Stimulated activated CD8-positive, alpha-beta memory T cell treated with anti-CD3 and anti-CD28 coated beads, Interleukin-12 subunit alpha, Interleukin-12 subunit beta, amount 100 ng/mL, for 1 hour (primary cell): ENCODE measurements at regions not wholly inside any gene's neighbourhood (a gene's known extent, or its start where the extent isn't known, plus 50 kb on each side); places are given as distances from the start of the nearest gene placed in this dataset.

Source experiments
- DNase-seq: peaks from one replicate; pipeline ENCODE4 v3.0.0-alpha.2; 2020; ENCODE audit warnings: low read depth

GRCh38 chr3:94513600-94513999 lies 450.7 kb downstream of the NSUN3 start:
- DNase-seq: no peak

GRCh38 chr3:94515983-94516382 lies 453.1 kb downstream of the NSUN3 start:
- DNase-seq: no peak

- no peak for DNase-seq
Measured at GRCh38 chr3:94520364-94520763, 457.5 kb downstream of the NSUN3 start.

GRCh38 chr3:94522488-94522887 lies 459.6 kb downstream of the NSUN3 start:
- no peak for DNase-seq

GRCh38 chr3:94524102-94524919 lies 461.4 kb downstream of the NSUN3 start:
- DNase-seq: no peak

- DNase-seq: no peak
Measured at GRCh38 chr3:94525043-94525442, 462.2 kb downstream of the NSUN3 start.

- DNase-seq: no peak
Measured at GRCh38 chr3:94529816-94530215, 467.0 kb downstream of the NSUN3 start.

- DNase-seq: no peak
Measured at GRCh38 chr3:94532951-94533350, 470.1 kb downstream of the NSUN3 start.

- DNase-seq: no peak
Measured at GRCh38 chr3:94539937-94540336, 477.1 kb downstream of the NSUN3 start.

- no peak for DNase-seq
Measured at GRCh38 chr3:94543161-94543560, 480.3 kb downstream of the NSUN3 start.

GRCh38 chr3:94544131-94544789 lies 481.4 kb downstream of the NSUN3 start:
- DNase-seq: no peak

GRCh38 chr3:94548581-94549316 lies 485.9 kb downstream of the NSUN3 start:
- DNase-seq: no peak

GRCh38 chr3:94561094-94561493 lies 498.2 kb downstream of the NSUN3 start:
- DNase-seq: no peak

GRCh38 chr3:94564247-94564646 lies 501.4 kb downstream of the NSUN3 start:
- no peak for DNase-seq

- no peak for DNase-seq
Measured at GRCh38 chr3:94568041-94568440, 505.2 kb downstream of the NSUN3 start.

- DNase-seq: no peak
Measured at GRCh38 chr3:94573337-94573736, 510.5 kb downstream of the NSUN3 start.

- DNase-seq: no peak
Measured at GRCh38 chr3:94587291-94587690, 524.4 kb downstream of the NSUN3 start.

GRCh38 chr3:94593526-94594150 lies 530.8 kb downstream of the NSUN3 start:
- DNase-seq: no peak

GRCh38 chr3:94596141-94596540 lies 533.3 kb downstream of the NSUN3 start:
- no peak for DNase-seq

GRCh38 chr3:94596887-94597566 lies 534.2 kb downstream of the NSUN3 start:
- DNase-seq: no peak

GRCh38 chr3:94607778-94608177 lies 544.9 kb downstream of the NSUN3 start:
- DNase-seq: no peak

- no peak for DNase-seq
Measured at GRCh38 chr3:94609908-94610307, 547.0 kb downstream of the NSUN3 start.
